Osteoblast (primary cell): ENCODE measurements at regions not wholly inside any gene's neighbourhood (a gene's known extent, or its start where the extent isn't known, plus 50 kb on each side); places are given as distances from the start of the nearest gene placed in this dataset.

Experiments
- DNase-seq: peaks from one replicate; pipeline ENCODE4 v3.0.0; 2011; ENCODE audit warnings: low spot score, mixed read lengths; ENCODE audit not compliant: insufficient read length; ENCODE audit errors: missing footprints
- H2AFZ ChIP-seq: 2 replicates; pipeline ENCODE4 v1.6.0; 2011; ENCODE audit warnings: mild to moderate bottlenecking, low read length
- H3K27ac ChIP-seq: 2 replicates; pipeline ENCODE4 v1.5.1; 2011; ENCODE audit warnings: mild to moderate bottlenecking, low read depth, low read length, moderate library complexity
- H3K27me3 ChIP-seq: 2 replicates; pipeline ENCODE4 v1.6.0; 2012; ENCODE audit warnings: mild to moderate bottlenecking, control low read depth, inconsistent platforms, low read length, moderate library complexity; ENCODE audit not compliant: insufficient read depth
- H3K36me3 ChIP-seq: 2 replicates; pipeline ENCODE4 v1.5.1; 2011; ENCODE audit warnings: mild to moderate bottlenecking, low read length, control low read depth, moderate library complexity; ENCODE audit not compliant: insufficient read depth
- H3K4me1 ChIP-seq: 2 replicates; pipeline ENCODE4 v1.5.1; 2011; ENCODE audit warnings: mild to moderate bottlenecking, low read length, control low read depth, moderate library complexity; ENCODE audit not compliant: insufficient read depth
- H3K4me2 ChIP-seq: 2 replicates; pipeline ENCODE4 v1.6.0; 2011; ENCODE audit warnings: mild to moderate bottlenecking, low read length; ENCODE audit not compliant: insufficient read depth
- H3K4me3 ChIP-seq: fragments of 200-600 bp; sonication (generic); 3 replicates; pipeline ENCODE4 v1.5.1; 2012; ENCODE audit warnings: mild to moderate bottlenecking, low read length, inconsistent platforms; ENCODE audit not compliant: insufficient read depth
- H3K79me2 ChIP-seq: 2 replicates; pipeline ENCODE4 v1.6.0; 2012; ENCODE audit warnings: mild to moderate bottlenecking, low read length, control low read depth, inconsistent platforms; ENCODE audit not compliant: insufficient read depth
- H3K9me3 ChIP-seq: 2 replicates; pipeline ENCODE4 v1.5.1; 2011; ENCODE audit warnings: low read depth, low read length, control low read depth
- H4K20me1 ChIP-seq: 2 replicates; pipeline ENCODE4 v1.6.0; 2012; ENCODE audit warnings: mild to moderate bottlenecking, low read length, control low read depth; ENCODE audit not compliant: insufficient read depth
- CTCF ChIP-seq: IDR thresholded peaks from 2 replicates; pipeline ENCODE4 v1.5.1; 2011; ENCODE audit warnings: mild to moderate bottlenecking, low read depth, low read length, moderate library complexity; ENCODE audit errors: extremely low read depth

GRCh38 chr11:29119116-29119515 is 897.7 kb downstream of the KCNA4 start:
- Histone ChIP-seq H3K36me3 (no peaks in the 10 kb centered on the region), H3K27ac (peak overlapping the region; percentile 88), H4K20me1 (no peaks in the 10 kb centered on the region), H3K4me1 (peaks cover 13% of the 10 kb centered on the region), H2AFZ (no peak overlapping the region), H3K4me2 (peak overlapping the region; percentile 73), H3K9me3 (no peaks in the 10 kb centered on the region), H3K4me3 (no peak overlapping the region), H3K79me2 (no peaks in the 10 kb centered on the region), H3K27me3 (no peaks in the 10 kb centered on the region)
- no peak for TF ChIP-seq CTCF
- peak; percentile 0 for DNase-seq

GRCh38 chr11:29100967-29101366 is 915.9 kb downstream of the KCNA4 start:
- Histone ChIP-seq H3K27me3 (no peaks in the 10 kb centered on the region), H3K9me3 (no peaks in the 10 kb centered on the region), H2AFZ (no peak overlapping the region), H3K79me2 (no peaks in the 10 kb centered on the region), H3K4me3 (no peak overlapping the region), H4K20me1 (no peaks in the 10 kb centered on the region), H3K4me1 (no peaks in the 10 kb centered on the region), H3K4me2 (no peak overlapping the region), H3K36me3 (no peaks in the 10 kb centered on the region), H3K27ac (no peak overlapping the region)
- no peak for TF ChIP-seq CTCF
- DNase-seq: no peak

GRCh38 chr11:29095821-29096220 is 921.0 kb downstream of the KCNA4 start:
- no peak overlapping the region for H3K4me2 ChIP-seq
- H3K36me3 ChIP-seq: no peaks in the 10 kb centered on the region
- no peak overlapping the region for H3K4me3 ChIP-seq
- H3K27ac ChIP-seq: no peak overlapping the region
- no peak for DNase-seq
- peaks cover 15% of the 10 kb centered on the region for H3K4me1 ChIP-seq
- no peak overlapping the region for H2AFZ ChIP-seq
- H3K27me3 ChIP-seq: no peaks in the 10 kb centered on the region
- H3K79me2 ChIP-seq: no peaks in the 10 kb centered on the region
- no peaks in the 10 kb centered on the region for H4K20me1 ChIP-seq
- TF ChIP-seq CTCF: no peak
- no peaks in the 10 kb centered on the region for H3K9me3 ChIP-seq

GRCh38 chr11:29093416-29094120 is 923.3 kb downstream of the KCNA4 start:
- Histone ChIP-seq H3K9me3 (no peaks in the 10 kb centered on the region), H4K20me1 (no peaks in the 10 kb centered on the region), H3K36me3 (no peaks in the 10 kb centered on the region), H3K4me1 (peaks cover 15% of the 10 kb centered on the region), H3K27me3 (no peaks in the 10 kb centered on the region), H3K4me3 (no peak overlapping the region), H3K27ac (peak overlapping the region; percentile 54), H3K4me2 (no peak overlapping the region), H3K79me2 (no peaks in the 10 kb centered on the region), H2AFZ (no peak overlapping the region)
- peak; percentile 1 for DNase-seq
- no peak for TF ChIP-seq CTCF
